DND-41 (cell line): ENCODE measurements at regions not wholly inside any gene's neighbourhood (a gene's known extent, or its start where the extent isn't known, plus 50 kb on each side); places are given as distances from the start of the nearest gene placed in this dataset.

Source experiments
- ATAC-seq: fragments of 200-7000 bp; cut with Tn5 transposase; 3 replicates; pipeline ENCODE4 v1.9.1; 2021; ENCODE audit warnings: low read depth; ENCODE audit not compliant: insufficient read depth
- DNase-seq: peaks from one replicate; pipeline ENCODE4 v3.0.0-alpha.2; 2020
- H2AFZ ChIP-seq: 2 replicates; pipeline ENCODE4 v1.6.0; 2012; ENCODE audit warnings: low read depth, low read length
- H3K27ac ChIP-seq: 2 replicates; pipeline ENCODE4 v1.5.1; 2012; ENCODE audit warnings: low read length, inconsistent platforms
- H3K27me3 ChIP-seq: fragments of 200-600 bp; sonication (generic); 2 replicates; pipeline ENCODE4 v1.6.0; 2012; ENCODE audit warnings: low read length, mild to moderate bottlenecking, inconsistent platforms; ENCODE audit not compliant: insufficient read depth, poor library complexity
- H3K36me3 ChIP-seq: 2 replicates; pipeline ENCODE4 v1.5.1; 2012; ENCODE audit warnings: low read length, inconsistent platforms; ENCODE audit not compliant: insufficient read depth
- H3K4me1 ChIP-seq: 2 replicates; pipeline ENCODE4 v1.5.1; 2012; ENCODE audit warnings: mild to moderate bottlenecking, low read length; ENCODE audit not compliant: insufficient read depth
- H3K4me2 ChIP-seq: 2 replicates; pipeline ENCODE4 v1.6.0; 2012; ENCODE audit warnings: mild to moderate bottlenecking, moderate library complexity, low read length, inconsistent platforms; ENCODE audit not compliant: insufficient read depth
- H3K4me3 ChIP-seq, 2 experiments: fragments of 200-600 bp in 1 of 2; shearing (Covaris generic) in 1 of 2; 2 replicates each; pipeline ENCODE4 v1.5.1; 2012 to 2016; ENCODE audit warnings: inconsistent platforms in 2 of 2, low read length in 2 of 2, mild to moderate bottlenecking in 2 of 2, low read depth in 1 of 2, moderate library complexity in 1 of 2
- H3K79me2 ChIP-seq: 2 replicates; pipeline ENCODE4 v1.6.0; 2012; ENCODE audit warnings: low read length, inconsistent platforms; ENCODE audit not compliant: insufficient read depth
- H3K9ac ChIP-seq: 2 replicates; pipeline ENCODE4 v1.6.0; 2012; ENCODE audit warnings: low read depth, mild to moderate bottlenecking, inconsistent platforms, low read length, moderate library complexity
- H3K9me3 ChIP-seq: 2 replicates; pipeline ENCODE4 v1.5.1; 2012; ENCODE audit warnings: low read length, moderate library complexity, mild to moderate bottlenecking, inconsistent platforms; ENCODE audit not compliant: insufficient read depth, severe bottlenecking
- H4K20me1 ChIP-seq: 2 replicates; pipeline ENCODE4 v1.6.0; 2012; ENCODE audit warnings: low read length; ENCODE audit not compliant: insufficient read depth
- EZH2 ChIP-seq: IDR thresholded peaks from 3 replicates; pipeline ENCODE4 v1.6.1; 2012; ENCODE audit warnings: borderline replicate concordance, low read depth, mild to moderate bottlenecking, moderate library complexity, low read length, inconsistent platforms; ENCODE audit not compliant: severe bottlenecking
- TF ChIP-seq, protein P1 (sequence below): IDR thresholded peaks from 2 replicates; pipeline ENCODE4 v1.5.1; 2012; ENCODE audit warnings: borderline replicate concordance, low read length, moderate library complexity, mild to moderate bottlenecking; ENCODE audit not compliant: poor library complexity, severe bottlenecking; ENCODE audit errors: extremely low read depth

DNA sequence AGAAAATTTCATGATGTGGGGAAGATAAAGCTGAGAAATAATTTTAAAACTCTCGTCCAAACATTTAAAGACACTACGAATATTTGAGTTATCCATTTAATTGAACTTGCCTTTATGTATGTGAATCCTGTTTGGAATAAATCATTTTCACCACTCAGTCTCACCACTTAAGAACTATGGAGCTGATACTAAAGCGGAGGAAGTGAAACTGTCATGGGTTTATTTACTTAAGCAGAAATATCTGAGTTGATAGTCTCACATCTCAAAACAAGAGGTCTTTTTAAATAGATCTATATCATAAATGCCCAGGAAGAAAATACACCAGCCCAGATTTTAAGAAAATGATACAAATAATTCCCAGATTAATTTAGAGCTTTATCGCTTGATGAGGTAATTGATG is 532.4 kb downstream of the ZNF804A start:
- DNase-seq (no peak), ATAC-seq (no peak)
- H3K4me1 ChIP-seq, result no peaks in the 10 kb centered on the region
- no peak overlapping the region for H3K9ac ChIP-seq
- no peak for TF ChIP-seq EZH2
- TF ChIP-seq, protein P1, sequence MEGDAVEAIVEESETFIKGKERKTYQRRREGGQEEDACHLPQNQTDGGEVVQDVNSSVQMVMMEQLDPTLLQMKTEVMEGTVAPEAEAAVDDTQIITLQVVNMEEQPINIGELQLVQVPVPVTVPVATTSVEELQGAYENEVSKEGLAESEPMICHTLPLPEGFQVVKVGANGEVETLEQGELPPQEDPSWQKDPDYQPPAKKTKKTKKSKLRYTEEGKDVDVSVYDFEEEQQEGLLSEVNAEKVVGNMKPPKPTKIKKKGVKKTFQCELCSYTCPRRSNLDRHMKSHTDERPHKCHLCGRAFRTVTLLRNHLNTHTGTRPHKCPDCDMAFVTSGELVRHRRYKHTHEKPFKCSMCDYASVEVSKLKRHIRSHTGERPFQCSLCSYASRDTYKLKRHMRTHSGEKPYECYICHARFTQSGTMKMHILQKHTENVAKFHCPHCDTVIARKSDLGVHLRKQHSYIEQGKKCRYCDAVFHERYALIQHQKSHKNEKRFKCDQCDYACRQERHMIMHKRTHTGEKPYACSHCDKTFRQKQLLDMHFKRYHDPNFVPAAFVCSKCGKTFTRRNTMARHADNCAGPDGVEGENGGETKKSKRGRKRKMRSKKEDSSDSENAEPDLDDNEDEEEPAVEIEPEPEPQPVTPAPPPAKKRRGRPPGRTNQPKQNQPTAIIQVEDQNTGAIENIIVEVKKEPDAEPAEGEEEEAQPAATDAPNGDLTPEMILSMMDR, result no peak
- H3K9me3 ChIP-seq, result no peaks in the 10 kb centered on the region
- no peaks in the 10 kb centered on the region for H3K27me3 ChIP-seq
- H4K20me1 ChIP-seq, result no peaks in the 10 kb centered on the region
- H3K36me3 ChIP-seq, result no peaks in the 10 kb centered on the region
- H3K4me2 ChIP-seq, result no peak overlapping the region
- no peak overlapping the region for H3K4me3 ChIP-seq
- no peak overlapping the region for H2AFZ ChIP-seq
- H3K27ac ChIP-seq, result no peak overlapping the region
- no peaks in the 10 kb centered on the region for H3K79me2 ChIP-seq

DNA sequence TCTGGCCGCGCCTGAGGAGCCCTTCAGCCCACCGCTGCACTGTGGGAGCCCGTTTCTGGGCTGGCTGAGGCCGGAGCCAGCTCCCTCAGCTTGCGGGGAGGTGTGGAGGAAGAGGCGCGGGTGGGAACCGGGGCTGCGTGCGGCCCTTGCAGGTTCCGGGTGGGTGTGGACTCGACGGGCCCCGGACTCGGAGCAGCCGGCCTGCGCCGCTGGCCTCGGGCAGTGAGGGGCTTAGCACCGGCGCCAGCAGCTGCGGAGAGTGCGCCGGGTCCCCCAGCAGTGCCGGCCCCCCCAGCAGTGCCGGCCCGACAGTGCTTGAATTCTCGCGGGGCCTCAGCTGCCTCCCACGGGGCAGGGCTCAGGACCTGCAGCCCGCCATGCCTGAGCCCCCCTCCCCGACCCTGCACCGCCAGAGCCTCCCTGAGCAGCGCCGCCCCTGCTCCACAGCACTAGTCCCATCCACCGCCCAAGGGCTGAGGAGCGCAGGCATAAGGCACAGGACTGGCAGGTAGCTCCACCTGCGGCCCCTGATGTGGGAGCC is 534.2 kb downstream of the ZNF804A start:
- H4K20me1 ChIP-seq, result no peaks in the 10 kb centered on the region
- H3K27me3 ChIP-seq, result no peaks in the 10 kb centered on the region
- DNase-seq (no peak), ATAC-seq (no peak)
- H3K9ac ChIP-seq, result no peak overlapping the region
- H3K4me3 ChIP-seq, result no peak overlapping the region
- H3K4me1 ChIP-seq, result no peaks in the 10 kb centered on the region
- no peaks in the 10 kb centered on the region for H3K79me2 ChIP-seq
- no peaks in the 10 kb centered on the region for H3K36me3 ChIP-seq
- H3K27ac ChIP-seq, result no peak overlapping the region
- TF ChIP-seq, protein P1, result no peak
- TF ChIP-seq EZH2, result no peak
- no peaks in the 10 kb centered on the region for H3K9me3 ChIP-seq
- H3K4me2 ChIP-seq, result no peak overlapping the region
- no peak overlapping the region for H2AFZ ChIP-seq

DNA sequence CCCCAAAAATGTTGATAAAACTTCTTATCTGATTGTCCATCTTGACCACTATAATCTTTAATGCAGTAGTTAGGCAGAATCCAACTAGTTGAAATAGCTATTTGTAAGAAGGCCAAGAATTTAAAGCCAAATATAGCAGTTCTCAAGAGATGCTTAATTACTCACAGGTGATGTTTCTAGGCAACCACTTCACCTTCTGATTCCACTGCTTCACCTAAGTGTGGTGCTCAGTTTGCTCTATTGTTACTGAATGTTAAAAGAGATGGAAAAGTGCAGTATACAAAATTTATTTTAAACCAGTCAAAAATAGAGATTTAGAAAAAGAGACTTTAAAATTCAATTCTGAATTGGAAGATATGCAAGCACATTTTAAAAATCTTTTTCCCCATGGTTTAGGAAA is 539.4 kb downstream of the ZNF804A start:
- ATAC-seq, result no peak
- Histone ChIP-seq H3K27ac (no peak overlapping the region), H3K9me3 (no peaks in the 10 kb centered on the region)

More for the DNA sequence above, 539.4 kb downstream of the ZNF804A start:
- no peak for TF ChIP-seq EZH2
- TF ChIP-seq, protein P1, result no peak
- H3K4me1 ChIP-seq, result no peaks in the 10 kb centered on the region
- H3K79me2 ChIP-seq, result no peaks in the 10 kb centered on the region
- no peaks in the 10 kb centered on the region for H3K36me3 ChIP-seq
- H3K9ac ChIP-seq, result no peak overlapping the region
- no peak for DNase-seq
- no peak overlapping the region for H3K4me2 ChIP-seq
- H2AFZ ChIP-seq, result no peak overlapping the region
- H3K27me3 ChIP-seq, result no peaks in the 10 kb centered on the region
- H4K20me1 ChIP-seq, result no peaks in the 10 kb centered on the region
- H3K4me3 ChIP-seq, result no peak overlapping the region
